ENCODE measurements at regions not wholly inside any gene's neighbourhood (a gene's known extent, or its start where the extent isn't known, plus 50 kb on each side); places are given as distances from the start of the nearest gene placed in this dataset.
"Not testable (repeated sequence)": the region's sequence is repeated elsewhere in the genome, so short reads cannot be mapped to it uniquely, and the experiment has no call there.

GRCh38 chr6:68181027-68181426, 454.1 kb upstream of the ADGRB3 start:
- POLR2A ChIA-PET; H3K9me3 ChIP-seq (ENCODE audit: control insufficient read depth, insufficient read depth, low read depth, low read length); H3K36me3 ChIP-seq (ENCODE audit: control insufficient read depth in 2 of 2, insufficient read depth in 1 of 2, low read length in 2 of 2); H3K4me1 ChIP-seq (ENCODE audit: control insufficient read depth, insufficient read depth, low read length); H3K4me3 ChIP-seq (ENCODE audit: low read depth, low read length); CTCF ChIA-PET; H3K27ac ChIP-seq (ENCODE audit: extremely low read depth, low read depth, low read length): not testable (repeated sequence)

GRCh38 chr6:68173616-68174015, 461.5 kb upstream of the ADGRB3 start:
- CTCF ChIA-PET = interaction anchor here (0.6 to 0.7 kb wide), 2 partner anchors 68 to 1251 kb away, joined by 3 read pairs; no protein-coding TSS in a partner anchor
- POLR2A ChIA-PET = no interaction called here
- TF ChIP-seq MZF1 (tag by site-specific recombination; IDR thresholded peaks at IDR 0.05; ENCODE audit: borderline replicate concordance) (no peak), ZNF239 (tag by site-specific recombination; IDR thresholded peaks at IDR 0.05) (no peak), ZNF280C (tag by site-specific recombination; IDR thresholded peaks at IDR 0.05) (no peak), BCL11B (tag by site-specific recombination; IDR thresholded peaks at IDR 0.05; ENCODE audit: low read depth) (no peak), ZSCAN30 (tag by site-specific recombination; IDR thresholded peaks at IDR 0.05) (no peak), OSR2 (tag by site-specific recombination; IDR thresholded peaks at IDR 0.05) (no peak), BCL6B (tag by site-specific recombination; IDR thresholded peaks at IDR 0.05) (no peak), ZNF580 (tag by site-specific recombination; IDR thresholded peaks at IDR 0.05) (no peak), ZBTB6 (tag by site-specific recombination; IDR thresholded peaks at IDR 0.05) (no peak), ZBTB11 (tag by site-specific recombination; conservative IDR thresholded peaks at IDR 0.05; ENCODE audit: low read depth) (no peak)
- Histone ChIP-seq H3K4me3 (ENCODE audit: low read depth, low read length) (no peak overlapping the region), H3K27ac (ENCODE audit: extremely low read depth, low read depth, low read length) (no peak overlapping the region), H3K36me3 (ENCODE audit: control insufficient read depth in 2 of 2, insufficient read depth in 1 of 2, low read length in 2 of 2) (no peaks in the 10 kb centered on the region), H3K9me3 (ENCODE audit: control insufficient read depth, insufficient read depth, low read depth, low read length) (no peaks in the 10 kb centered on the region), H3K4me1 (ENCODE audit: control insufficient read depth, insufficient read depth, low read length) (no peaks in the 10 kb centered on the region)

GRCh38 chr6:68169922-68170321, 465.2 kb upstream of the ADGRB3 start:
- no peak overlapping the region for H3K27ac ChIP-seq (ENCODE audit: extremely low read depth, low read depth, low read length)
- H3K4me1 ChIP-seq (ENCODE audit: control insufficient read depth, insufficient read depth, low read length) = no peaks in the 10 kb centered on the region
- TF ChIP-seq ZNF280C (tag by site-specific recombination; IDR thresholded peaks at IDR 0.05) (no peak), ZNF155 (tag by site-specific recombination; IDR thresholded peaks at IDR 0.05) (no peak), ZNF394 (tag by site-specific recombination; IDR thresholded peaks at IDR 0.05; ENCODE audit: borderline replicate concordance) (no peak), ZNF169 (tag by site-specific recombination; IDR thresholded peaks at IDR 0.05) (no peak), ZBTB10 (tag by site-specific recombination; IDR thresholded peaks at IDR 0.05) (no peak), ZNF585B (tag by site-specific recombination; IDR thresholded peaks at IDR 0.05) (no peak), ZNF785 (tag by site-specific recombination; IDR thresholded peaks at IDR 0.05) (no peak)
- ChIA-PET CTCF (no interaction called here), POLR2A (no interaction called here)
- H3K9me3 ChIP-seq (ENCODE audit: control insufficient read depth, insufficient read depth, low read depth, low read length) = no peaks in the 10 kb centered on the region
- H3K4me3 ChIP-seq (ENCODE audit: low read depth, low read length) = no peak overlapping the region
- no peaks in the 10 kb centered on the region for H3K36me3 ChIP-seq (ENCODE audit: control insufficient read depth in 2 of 2, insufficient read depth in 1 of 2, low read length in 2 of 2)

Data from HEK293 (cell line).